Nephron (organoid): ENCODE measurements at regions not wholly inside any gene's neighbourhood (a gene's known extent, or its start where the extent isn't known, plus 50 kb on each side); places are given as distances from the start of the nearest gene placed in this dataset.

Source experiments
- H3K27ac Mint-ChIP-seq, 3 experiments: 2 replicates each; pipeline ENCODE4 v1.8.0; 2020; ENCODE audit warnings: mixed read lengths in 3 of 3, mild to moderate bottlenecking in 2 of 3, moderate library complexity in 1 of 3
- H3K27me3 Mint-ChIP-seq: 2 replicates; pipeline ENCODE4 v1.8.0; 2021; ENCODE audit warnings: low read depth, mild to moderate bottlenecking, moderate library complexity, mixed read lengths
- H3K36me3 Mint-ChIP-seq: 2 replicates; pipeline ENCODE4 v1.8.0; 2020; ENCODE audit warnings: low read depth, mixed read lengths
- H3K4me1 Mint-ChIP-seq: 2 replicates; pipeline ENCODE4 v1.8.0; 2020; ENCODE audit warnings: mixed read lengths
- H3K4me3 Mint-ChIP-seq, 3 experiments: 2 replicates each; pipeline ENCODE4 v1.8.0; 2020; ENCODE audit warnings: mild to moderate bottlenecking in 3 of 3, mixed read lengths in 3 of 3, moderate library complexity in 2 of 3
- H3K9me3 Mint-ChIP-seq: 2 replicates; pipeline ENCODE4 v1.8.0; 2020; ENCODE audit warnings: mixed read lengths
- CTCF ChIP-seq, 3 experiments: fragments of 200-600 bp; sonication (generic); IDR thresholded peaks; one replicate each; pipeline ENCODE4 v1.5.0; 2021; ENCODE audit warnings: antibody characterized with exemption in 3 of 3; ENCODE audit not compliant: unreplicated experiment in 3 of 3

DNA sequence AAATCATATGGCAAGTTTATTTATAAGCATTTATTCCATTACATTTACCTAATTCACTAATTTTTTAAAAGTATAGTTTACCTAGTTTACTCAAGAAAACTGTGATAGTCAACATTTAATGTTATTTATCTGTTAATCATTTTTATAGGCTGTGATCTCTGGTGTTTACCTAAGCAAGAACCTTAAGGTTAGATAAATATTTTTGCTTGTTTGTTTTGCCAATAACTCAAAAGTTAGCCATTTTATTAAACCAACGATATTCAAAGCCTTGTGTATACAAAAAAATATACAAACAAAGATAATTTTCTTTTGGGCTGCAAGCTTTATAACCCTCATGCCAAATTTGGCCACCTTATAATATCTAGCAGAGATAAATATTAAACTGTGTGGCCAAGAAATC is 157.3 kb downstream of the SLCO1B3 start:
- TF ChIP-seq CTCF (IDR thresholded peaks at IDR 0.05; ENCODE audit: unreplicated experiment in 3 of 3), result no peak
- Mint-ChIP-seq H3K9me3 (no peaks in the 10 kb centered on the region), H3K27ac (no peak overlapping the region), H3K4me3 (no peak overlapping the region), H3K36me3 (no peaks in the 10 kb centered on the region), H3K4me1 (no peaks in the 10 kb centered on the region), H3K27me3 (no peaks in the 10 kb centered on the region)

DNA sequence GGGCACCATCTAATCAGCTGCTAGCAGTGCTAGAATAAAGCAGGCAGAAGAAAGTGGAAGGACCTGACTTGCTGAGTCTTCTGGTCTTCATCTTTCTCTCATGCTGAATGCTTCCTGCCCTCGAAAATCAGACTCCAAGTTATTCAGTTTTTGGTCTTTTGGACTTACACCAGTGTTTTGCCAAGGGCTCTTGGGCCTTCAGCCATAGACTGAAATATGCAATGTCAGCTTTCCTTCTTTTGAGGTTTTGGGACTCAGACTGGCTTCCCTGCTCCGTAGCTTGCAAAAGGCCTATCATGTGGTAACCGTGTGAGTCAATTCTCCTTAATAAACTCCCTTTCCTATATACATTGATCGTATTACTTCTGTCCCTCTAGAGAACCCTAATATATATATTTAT is 159.3 kb downstream of the SLCO1B3 start:
- no peak overlapping the region for H3K4me3 Mint-ChIP-seq
- H3K9me3 Mint-ChIP-seq, result peaks cover 5% of the 10 kb centered on the region
- H3K27ac Mint-ChIP-seq, result no peak overlapping the region
- no peak for TF ChIP-seq CTCF (IDR thresholded peaks at IDR 0.05; ENCODE audit: unreplicated experiment in 3 of 3)
- H3K36me3 Mint-ChIP-seq, result no peaks in the 10 kb centered on the region
- no peaks in the 10 kb centered on the region for H3K27me3 Mint-ChIP-seq
- no peaks in the 10 kb centered on the region for H3K4me1 Mint-ChIP-seq

DNA sequence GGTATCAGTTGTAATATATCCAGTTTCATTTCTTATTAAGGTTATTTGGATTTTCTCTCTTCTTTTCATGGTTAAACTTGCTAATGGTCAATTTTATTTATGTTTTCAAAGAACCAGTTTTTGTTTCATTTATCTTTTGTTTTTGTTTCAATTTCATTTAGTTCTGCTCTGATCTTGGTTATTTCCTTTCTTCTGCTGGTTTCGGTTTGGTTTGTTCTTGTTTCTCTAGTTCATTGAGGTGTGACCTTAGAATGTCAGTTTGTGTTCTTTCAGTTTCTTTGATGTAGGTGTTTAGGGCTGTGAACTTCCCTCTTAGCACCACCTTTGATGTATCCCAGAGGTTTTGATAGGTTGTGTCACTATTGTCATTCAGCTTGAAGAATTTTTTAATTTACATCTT is 145.6 kb upstream of the SLCO1B1 start:
- H3K9me3 Mint-ChIP-seq, result peaks cover 6% of the 10 kb centered on the region
- H3K4me1 Mint-ChIP-seq, result no peaks in the 10 kb centered on the region
- no peak overlapping the region for H3K27ac Mint-ChIP-seq
- TF ChIP-seq CTCF (IDR thresholded peaks at IDR 0.05; ENCODE audit: unreplicated experiment in 3 of 3), result no peak
- H3K4me3 Mint-ChIP-seq, result no peak overlapping the region
- H3K27me3 Mint-ChIP-seq, result no peaks in the 10 kb centered on the region
- no peaks in the 10 kb centered on the region for H3K36me3 Mint-ChIP-seq

GRCh38 chr12:21001778-21002177 is 129.2 kb upstream of the SLCO1B1 start:
- Mint-ChIP-seq H3K9me3 (peaks cover 9% of the 10 kb centered on the region), H3K4me1 (no peaks in the 10 kb centered on the region), H3K27me3 (no peaks in the 10 kb centered on the region), H3K27ac (no peak overlapping the region), H3K4me3 (no peak overlapping the region), H3K36me3 (no peaks in the 10 kb centered on the region)
- TF ChIP-seq CTCF (IDR thresholded peaks at IDR 0.05; ENCODE audit: unreplicated experiment in 3 of 3), result no peak

- TF ChIP-seq CTCF (IDR thresholded peaks at IDR 0.05; ENCODE audit: unreplicated experiment in 3 of 3), result no peak
- H3K4me1 Mint-ChIP-seq, result no peaks in the 10 kb centered on the region
- peaks cover 4% of the 10 kb centered on the region for H3K27me3 Mint-ChIP-seq
- no peak overlapping the region for H3K27ac Mint-ChIP-seq
- H3K36me3 Mint-ChIP-seq, result no peaks in the 10 kb centered on the region
- no peak overlapping the region for H3K4me3 Mint-ChIP-seq
- H3K9me3 Mint-ChIP-seq, result no peaks in the 10 kb centered on the region
Observed at GRCh38 chr12:21025656-21026055, 105.3 kb upstream of the SLCO1B1 start.

DNA sequence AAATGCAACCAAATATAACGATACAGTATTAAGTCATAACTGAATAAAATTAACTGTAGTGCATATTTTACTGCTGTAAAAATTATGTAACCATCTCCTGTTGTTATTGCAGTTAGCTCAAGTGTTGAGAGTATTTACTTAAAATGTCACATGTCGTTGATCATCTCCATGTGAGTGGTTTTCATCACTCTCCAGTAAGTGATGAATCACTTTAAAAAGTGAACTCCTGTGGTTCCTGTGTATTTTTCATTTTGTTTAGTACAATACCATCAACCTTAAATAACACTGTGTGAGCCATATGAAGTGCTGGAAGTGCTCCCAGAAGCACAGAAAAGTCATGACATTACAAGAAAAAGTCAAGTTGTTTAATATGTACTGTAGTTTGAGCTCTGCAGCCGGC is 104.7 kb upstream of the SLCO1B1 start:
- H3K9me3 Mint-ChIP-seq, result no peaks in the 10 kb centered on the region
- no peak for TF ChIP-seq CTCF (IDR thresholded peaks at IDR 0.05; ENCODE audit: unreplicated experiment in 3 of 3)
- no peaks in the 10 kb centered on the region for H3K36me3 Mint-ChIP-seq
- no peaks in the 10 kb centered on the region for H3K4me1 Mint-ChIP-seq
- H3K27ac Mint-ChIP-seq, result no peak overlapping the region
- H3K27me3 Mint-ChIP-seq, result peaks cover 4% of the 10 kb centered on the region
- no peak overlapping the region for H3K4me3 Mint-ChIP-seq
